ENCODE measurements at regions not wholly inside any gene's neighbourhood (a gene's known extent, or its start where the extent isn't known, plus 50 kb on each side); places are given as distances from the start of the nearest gene placed in this dataset.

DNA sequence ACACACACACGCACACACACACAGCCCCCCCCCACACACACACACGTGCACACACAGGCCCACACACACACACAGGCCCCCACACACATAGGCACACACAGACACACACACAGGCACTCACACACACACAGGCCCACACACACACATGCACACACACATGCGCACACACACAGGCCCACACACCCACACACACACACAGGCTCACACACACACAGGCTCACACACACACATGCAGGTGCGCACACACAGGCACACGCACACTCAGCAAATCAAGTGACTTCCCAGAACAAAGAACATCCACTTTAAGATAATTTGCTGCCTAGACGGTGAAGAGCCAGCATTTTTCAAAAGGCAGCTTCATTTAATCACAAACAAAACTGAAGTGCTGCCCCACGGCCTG, 78.5 kb upstream of the FBRSL1 start:
- TF ChIP-seq CTCF (IDR thresholded peaks at IDR 0.05; ENCODE audit: low read depth, low read length, missing control alignments), result no peak
- H3K4me3 ChIP-seq (replicated peaks; ENCODE audit: low read depth, low read length), result no peak overlapping the region
- no peak for DNase-seq (ENCODE audit: extremely low read depth, low read depth)

DNA sequence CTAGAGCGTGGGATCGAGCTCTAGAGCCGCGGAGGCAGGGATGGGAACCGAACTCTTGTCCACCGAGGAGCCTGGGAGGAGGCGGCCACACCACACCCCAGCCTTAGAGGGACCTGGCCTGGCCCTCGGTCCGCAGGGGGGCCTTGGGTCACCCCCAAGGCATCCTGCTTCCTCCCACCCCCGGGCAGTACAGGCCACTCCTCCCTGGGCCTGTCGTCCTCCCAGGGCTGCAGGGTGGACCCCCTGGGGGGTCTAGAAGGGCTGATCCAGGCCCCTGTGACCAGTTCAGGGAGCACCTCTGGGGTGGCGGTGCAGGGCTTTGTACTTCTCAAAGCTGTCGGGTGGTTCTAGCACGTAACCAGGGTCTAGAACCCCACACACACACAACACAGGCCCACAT, 79.1 kb upstream of the FBRSL1 start:
- no peak for DNase-seq (ENCODE audit: extremely low read depth, low read depth)
- no peak overlapping the region for H3K4me3 ChIP-seq (replicated peaks; ENCODE audit: low read depth, low read length)
- no peak for TF ChIP-seq CTCF (IDR thresholded peaks at IDR 0.05; ENCODE audit: low read depth, low read length, missing control alignments)

- TF ChIP-seq CTCF (IDR thresholded peaks at IDR 0.05; ENCODE audit: low read depth, low read length, missing control alignments), result no peak
- H3K4me3 ChIP-seq (replicated peaks; ENCODE audit: low read depth, low read length), result no peak overlapping the region
- DNase-seq (ENCODE audit: extremely low read depth, low read depth), result no peak
Observed at GRCh38 chr12:132410296-132410625, 79.7 kb upstream of the FBRSL1 start.

- no peak for TF ChIP-seq CTCF (IDR thresholded peaks at IDR 0.05; ENCODE audit: low read depth, low read length, missing control alignments)
- DNase-seq (ENCODE audit: extremely low read depth, low read depth), result no peak
- no peak overlapping the region for H3K4me3 ChIP-seq (replicated peaks; ENCODE audit: low read depth, low read length)
Observed at GRCh38 chr12:132409495-132410295, 80.3 kb upstream of the FBRSL1 start.

- DNase-seq (ENCODE audit: extremely low read depth, low read depth), result no peak
- H3K4me3 ChIP-seq (replicated peaks; ENCODE audit: low read depth, low read length), result no peak overlapping the region
- no peak for TF ChIP-seq CTCF (IDR thresholded peaks at IDR 0.05; ENCODE audit: low read depth, low read length, missing control alignments)
Observed at GRCh38 chr12:132408626-132409494, 79.5 kb upstream of the GALNT9 start.

DNA sequence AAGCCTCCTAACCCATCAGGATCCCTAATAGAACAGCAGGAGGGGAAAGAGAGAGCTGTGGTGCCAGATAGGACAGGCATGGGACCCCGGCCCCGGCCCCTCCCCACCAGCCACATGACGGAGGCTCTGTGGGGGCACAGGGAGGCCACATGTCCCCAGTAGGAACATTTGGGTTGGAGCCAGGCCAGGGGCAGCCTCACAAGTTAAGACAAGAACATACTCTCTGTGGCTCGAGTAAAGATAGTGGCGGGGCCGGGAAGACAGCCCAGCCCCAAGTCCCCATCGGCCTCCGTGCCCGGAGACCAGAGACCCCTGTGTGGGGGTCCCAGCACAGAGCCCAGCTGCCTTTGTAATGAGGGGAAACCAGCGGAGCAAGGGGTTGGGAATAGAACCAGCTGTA, 78.6 kb upstream of the GALNT9 start:
- TF ChIP-seq CTCF (IDR thresholded peaks at IDR 0.05; ENCODE audit: low read depth, low read length, missing control alignments), result no peak
- DNase-seq (ENCODE audit: extremely low read depth, low read depth), result no peak
- H3K4me3 ChIP-seq (replicated peaks; ENCODE audit: low read depth, low read length), result no peak overlapping the region

Measured in HFF-Myc (cell line).